HG02763 (cell line): ENCODE measurements at regions not wholly inside any gene's neighbourhood (a gene's known extent, or its start where the extent isn't known, plus 50 kb on each side); places are given as distances from the start of the nearest gene placed in this dataset.
A peak's percentile ranks its signal among the peaks of the same experiment; 100 is the strongest.
"Not testable (repeated sequence)": the region's sequence is repeated elsewhere in the genome, so short reads cannot be mapped to it uniquely, and the experiment has no call there.

ENCODE experiments used
- ATAC-seq: cut with Tn5 transposase; IDR thresholded peaks from one replicate; pipeline ENCODE4 v1.9.1; 2021; ENCODE audit warnings: mild to moderate bottlenecking, moderate library complexity; ENCODE audit not compliant: unreplicated experiment

GRCh38 chr12:33514893-33515292 lies 75.3 kb upstream of the SYT10 start:
- no peak for ATAC-seq

- no peak for ATAC-seq
Observed at GRCh38 chr12:33519566-33519965, 79.9 kb upstream of the SYT10 start.

- not testable (repeated sequence) for ATAC-seq
Observed at GRCh38 chr12:33520505-33521302, 81.1 kb upstream of the SYT10 start.

GRCh38 chr12:33529031-33529430 lies 89.4 kb upstream of the SYT10 start:
- ATAC-seq = no peak

GRCh38 chr12:33529810-33530209 lies 90.2 kb upstream of the SYT10 start:
- no peak for ATAC-seq

GRCh38 chr12:33531261-33531660 lies 91.6 kb upstream of the SYT10 start:
- no peak for ATAC-seq

- no peak for ATAC-seq
Observed at GRCh38 chr12:33533527-33533926, 93.9 kb upstream of the SYT10 start.

GRCh38 chr12:33536431-33536830 lies 96.8 kb upstream of the SYT10 start:
- ATAC-seq = no peak

GRCh38 chr12:33546004-33546403 lies 106.4 kb upstream of the SYT10 start:
- ATAC-seq = no peak

- no peak for ATAC-seq
Observed at GRCh38 chr12:33547084-33547483, 107.5 kb upstream of the SYT10 start.

GRCh38 chr12:33550214-33550613 lies 110.6 kb upstream of the SYT10 start:
- ATAC-seq = not testable (repeated sequence)

GRCh38 chr12:33551006-33551405 lies 111.4 kb upstream of the SYT10 start:
- no peak for ATAC-seq

- no peak for ATAC-seq
Observed at GRCh38 chr12:33555128-33555527, 115.5 kb upstream of the SYT10 start.

GRCh38 chr12:33560653-33561208 lies 121.1 kb upstream of the SYT10 start:
- no peak for ATAC-seq

- no peak for ATAC-seq
Observed at GRCh38 chr12:33562401-33562800, 122.8 kb upstream of the SYT10 start.

- no peak for ATAC-seq
Observed at GRCh38 chr12:33566403-33566802, 126.8 kb upstream of the SYT10 start.

- ATAC-seq = no peak
Observed at GRCh38 chr12:33575346-33575745, 135.7 kb upstream of the SYT10 start.

- ATAC-seq = no peak
Observed at GRCh38 chr12:33581613-33582122, 142.0 kb upstream of the SYT10 start.

- ATAC-seq = no peak
Observed at GRCh38 chr12:33586576-33586975, 147.0 kb upstream of the SYT10 start.

GRCh38 chr12:33587354-33587753 lies 147.7 kb upstream of the SYT10 start:
- no peak for ATAC-seq

- peak; percentile 81 for ATAC-seq
Observed at GRCh38 chr12:33587784-33588712, 148.4 kb upstream of the SYT10 start.
